ENCODE measurements at regions not wholly inside any gene's neighbourhood (a gene's known extent, or its start where the extent isn't known, plus 50 kb on each side); places are given as distances from the start of the nearest gene placed in this dataset.
A peak's percentile ranks its signal among the peaks of the same experiment; 100 is the strongest.

GRCh38 chr1:108045460-108045859 is 80.5 kb upstream of the VAV3 start:
- H3K36me3 ChIP-seq (ENCODE audit: control insufficient read depth, insufficient read depth, low read length): no peaks in the 10 kb centered on the region
- no peak overlapping the region for H4K5ac ChIP-seq (ENCODE audit: low read length)
- no peak overlapping the region for H3K9ac ChIP-seq (ENCODE audit: low read length)
- DNase-seq: no peak
- H3K4me2 ChIP-seq (ENCODE audit: low read length): no peak overlapping the region
- no peak overlapping the region for H4K8ac ChIP-seq (ENCODE audit: low read depth, low read length)
- no peak overlapping the region for H3K4me3 ChIP-seq (ENCODE audit: low read length)
- H2AK5ac ChIP-seq (ENCODE audit: low read length): no peak overlapping the region
- no peak overlapping the region for H3K56ac ChIP-seq (ENCODE audit: low read length)
- H3K27me3 ChIP-seq (ENCODE audit: insufficient read depth, low read length, poor library complexity): no peaks in the 10 kb centered on the region
- peaks cover 14% of the 10 kb centered on the region for H3K4me1 ChIP-seq (ENCODE audit: control insufficient read depth, low read depth, low read length)
- H2BK15ac ChIP-seq (replicated peaks; ENCODE audit: low read depth): no peak overlapping the region
- H3K23ac ChIP-seq (ENCODE audit: low read length): no peak overlapping the region
- no peak overlapping the region for H3K18ac ChIP-seq (ENCODE audit: low read length)
- H3K79me1 ChIP-seq (ENCODE audit: low read length): no peaks in the 10 kb centered on the region
- no peak overlapping the region for H3K27ac ChIP-seq (ENCODE audit: low read depth, low read length)
- H3K4ac ChIP-seq (ENCODE audit: low read depth, low read length): no peak overlapping the region
- WGBS (ENCODE audit: extremely low coverage, insufficient coverage, low lambda C conversion rate): no CpG with 5 or more reads among the region's 7 CpGs
- H2BK5ac ChIP-seq (ENCODE audit: low read length): no peak overlapping the region
- no peak overlapping the region for H2BK120ac ChIP-seq (ENCODE audit: low read depth, low read length)
- no peaks in the 10 kb centered on the region for H3K79me2 ChIP-seq (ENCODE audit: control insufficient read depth, insufficient read depth, low read length)

- Histone ChIP-seq H3K27ac (ENCODE audit: low read depth, low read length) (no peak overlapping the region), H3K4me1 (ENCODE audit: control insufficient read depth, low read depth, low read length) (peaks cover 10% of the 10 kb centered on the region), H3K4me3 (ENCODE audit: low read length) (no peak overlapping the region), H3K36me3 (ENCODE audit: control insufficient read depth, insufficient read depth, low read length) (no peaks in the 10 kb centered on the region), H2BK120ac (ENCODE audit: low read depth, low read length) (no peak overlapping the region), H2BK15ac (replicated peaks; ENCODE audit: low read depth) (no peak overlapping the region), H3K79me2 (ENCODE audit: control insufficient read depth, insufficient read depth, low read length) (no peaks in the 10 kb centered on the region), H4K5ac (ENCODE audit: low read length) (no peak overlapping the region), H3K27me3 (ENCODE audit: insufficient read depth, low read length, poor library complexity) (no peaks in the 10 kb centered on the region), H3K4me2 (ENCODE audit: low read length) (no peak overlapping the region), H3K23ac (ENCODE audit: low read length) (no peak overlapping the region), H2AK5ac (ENCODE audit: low read length) (no peak overlapping the region), H3K56ac (ENCODE audit: low read length) (no peak overlapping the region), H3K79me1 (ENCODE audit: low read length) (no peaks in the 10 kb centered on the region), H4K8ac (ENCODE audit: low read depth, low read length) (no peak overlapping the region), H3K9ac (ENCODE audit: low read length) (no peak overlapping the region), H2BK5ac (ENCODE audit: low read length) (no peak overlapping the region), H3K18ac (ENCODE audit: low read length) (no peak overlapping the region), H3K4ac (ENCODE audit: low read depth, low read length) (no peak overlapping the region)
- no CpG with 5 or more reads among the region's 2 CpGs for WGBS (ENCODE audit: extremely low coverage, insufficient coverage, low lambda C conversion rate)
- no peak for DNase-seq
Observed at GRCh38 chr1:108044318-108044717, 79.3 kb upstream of the VAV3 start.

GRCh38 chr1:108043707-108044106 is 78.7 kb upstream of the VAV3 start:
- Histone ChIP-seq H3K23ac (ENCODE audit: low read length) (no peak overlapping the region), H2BK5ac (ENCODE audit: low read length) (no peak overlapping the region), H3K79me1 (ENCODE audit: low read length) (no peaks in the 10 kb centered on the region), H3K27ac (ENCODE audit: low read depth, low read length) (no peak overlapping the region), H4K5ac (ENCODE audit: low read length) (no peak overlapping the region), H3K18ac (ENCODE audit: low read length) (no peak overlapping the region), H3K4me1 (ENCODE audit: control insufficient read depth, low read depth, low read length) (peaks cover 10% of the 10 kb centered on the region), H3K4me3 (ENCODE audit: low read length) (no peak overlapping the region), H2AK5ac (ENCODE audit: low read length) (no peak overlapping the region), H3K27me3 (ENCODE audit: insufficient read depth, low read length, poor library complexity) (no peaks in the 10 kb centered on the region), H2BK15ac (replicated peaks; ENCODE audit: low read depth) (no peak overlapping the region), H3K79me2 (ENCODE audit: control insufficient read depth, insufficient read depth, low read length) (no peaks in the 10 kb centered on the region), H3K56ac (ENCODE audit: low read length) (no peak overlapping the region), H4K8ac (ENCODE audit: low read depth, low read length) (no peak overlapping the region), H3K4me2 (ENCODE audit: low read length) (no peak overlapping the region), H2BK120ac (ENCODE audit: low read depth, low read length) (no peak overlapping the region), H3K4ac (ENCODE audit: low read depth, low read length) (no peak overlapping the region), H3K36me3 (ENCODE audit: control insufficient read depth, insufficient read depth, low read length) (no peaks in the 10 kb centered on the region), H3K9ac (ENCODE audit: low read length) (no peak overlapping the region)
- no peak for DNase-seq
- WGBS (ENCODE audit: extremely low coverage, insufficient coverage, low lambda C conversion rate): no CpG with 5 or more reads among the region's 8 CpGs

DNA sequence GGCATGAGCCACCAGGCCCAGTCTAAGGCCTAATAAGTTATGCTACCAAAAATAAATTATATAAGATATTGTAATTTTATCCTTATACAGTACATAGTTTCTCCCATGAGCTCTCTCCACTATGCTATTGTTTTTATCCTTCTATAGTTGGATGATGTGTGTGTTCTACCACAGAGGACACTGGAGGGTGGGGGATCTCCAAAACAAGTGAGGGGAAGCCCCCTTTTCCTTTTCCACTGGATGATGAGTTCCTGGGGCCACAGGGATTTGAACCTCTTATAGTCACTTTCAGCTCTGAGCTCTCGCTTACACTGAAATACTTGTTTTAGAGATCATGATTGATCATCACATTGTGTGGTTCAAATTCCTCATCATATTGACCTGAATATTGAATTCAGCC is 77.6 kb upstream of the VAV3 start:
- H3K27me3 ChIP-seq (ENCODE audit: insufficient read depth, low read length, poor library complexity): no peaks in the 10 kb centered on the region
- H3K4me1 ChIP-seq (ENCODE audit: control insufficient read depth, low read depth, low read length): peaks cover 10% of the 10 kb centered on the region
- H3K27ac ChIP-seq (ENCODE audit: low read depth, low read length): no peak overlapping the region
- H3K4me3 ChIP-seq (ENCODE audit: low read length): no peak overlapping the region
- no peak overlapping the region for H2BK120ac ChIP-seq (ENCODE audit: low read depth, low read length)
- H3K4ac ChIP-seq (ENCODE audit: low read depth, low read length): no peak overlapping the region
- no peak overlapping the region for H2BK5ac ChIP-seq (ENCODE audit: low read length)
- no peak overlapping the region for H3K4me2 ChIP-seq (ENCODE audit: low read length)
- DNase-seq: no peak
- H3K79me1 ChIP-seq (ENCODE audit: low read length): no peaks in the 10 kb centered on the region
- no peak overlapping the region for H4K5ac ChIP-seq (ENCODE audit: low read length)
- H3K9ac ChIP-seq (ENCODE audit: low read length): no peak overlapping the region
- H2BK15ac ChIP-seq (replicated peaks; ENCODE audit: low read depth): no peak overlapping the region
- no CpG with 5 or more reads among the region's 1 CpG for WGBS (ENCODE audit: extremely low coverage, insufficient coverage, low lambda C conversion rate)
- H3K56ac ChIP-seq (ENCODE audit: low read length): no peak overlapping the region
- no peak overlapping the region for H3K18ac ChIP-seq (ENCODE audit: low read length)
- H3K79me2 ChIP-seq (ENCODE audit: control insufficient read depth, insufficient read depth, low read length): no peaks in the 10 kb centered on the region
- no peak overlapping the region for H2AK5ac ChIP-seq (ENCODE audit: low read length)
- H3K36me3 ChIP-seq (ENCODE audit: control insufficient read depth, insufficient read depth, low read length): no peaks in the 10 kb centered on the region
- H4K8ac ChIP-seq (ENCODE audit: low read depth, low read length): no peak overlapping the region
- no peak overlapping the region for H3K23ac ChIP-seq (ENCODE audit: low read length)

DNA sequence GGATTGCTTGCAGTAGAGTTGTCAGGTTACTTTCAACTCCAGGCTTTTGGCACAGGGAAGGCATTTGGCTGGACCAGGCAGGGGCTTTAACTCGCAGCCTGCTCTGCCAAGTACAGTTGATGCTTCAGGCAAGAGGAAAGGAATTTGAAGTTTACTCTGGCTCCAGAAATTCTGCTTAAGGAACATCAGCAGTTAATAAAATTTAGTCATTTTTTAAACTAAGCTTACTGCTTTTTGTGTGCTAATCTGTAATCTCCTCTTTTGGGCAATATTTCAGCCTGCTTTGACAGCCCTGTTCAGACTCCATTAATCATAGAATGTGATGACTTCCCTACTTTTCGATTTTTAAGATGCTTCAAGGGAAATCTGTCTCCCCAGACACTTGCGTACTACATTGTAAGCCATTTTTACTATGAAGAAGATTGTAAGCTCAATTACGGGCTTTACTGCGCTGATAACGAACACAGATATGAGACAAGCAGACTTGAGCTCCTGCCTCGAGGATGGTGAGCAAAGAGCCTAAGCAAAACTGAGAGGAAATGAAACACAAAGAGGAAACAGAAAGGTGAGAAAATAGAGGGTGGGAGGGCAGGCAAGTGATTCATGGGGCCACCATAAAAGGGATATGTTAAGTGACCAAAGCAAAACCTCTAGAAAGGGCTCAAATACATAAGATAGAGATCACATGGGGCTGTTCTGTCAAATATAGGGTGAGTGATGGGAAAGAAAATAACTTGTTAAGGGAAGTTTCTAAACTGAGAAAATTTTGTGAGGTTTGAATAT is 76.6 kb upstream of the VAV3 start:
- Histone ChIP-seq H2BK120ac (ENCODE audit: low read depth, low read length) (no peak overlapping the region), H3K27ac (ENCODE audit: low read depth, low read length) (no peak overlapping the region), H3K36me3 (ENCODE audit: control insufficient read depth, insufficient read depth, low read length) (no peaks in the 10 kb centered on the region), H3K56ac (ENCODE audit: low read length) (no peak overlapping the region), H3K18ac (ENCODE audit: low read length) (peak overlapping the region; percentile 83), H3K4me3 (ENCODE audit: low read length) (no peak overlapping the region), H4K5ac (ENCODE audit: low read length) (no peak overlapping the region), H3K23ac (ENCODE audit: low read length) (no peak overlapping the region), H3K79me1 (ENCODE audit: low read length) (no peaks in the 10 kb centered on the region), H2BK5ac (ENCODE audit: low read length) (no peak overlapping the region), H3K4me1 (ENCODE audit: control insufficient read depth, low read depth, low read length) (peaks cover 10% of the 10 kb centered on the region), H3K4ac (ENCODE audit: low read depth, low read length) (peak overlapping the region; percentile 62), H2BK15ac (replicated peaks; ENCODE audit: low read depth) (peak overlapping the region; percentile 39), H3K9ac (ENCODE audit: low read length) (no peak overlapping the region), H3K27me3 (ENCODE audit: insufficient read depth, low read length, poor library complexity) (no peaks in the 10 kb centered on the region), H3K4me2 (ENCODE audit: low read length) (no peak overlapping the region), H2AK5ac (ENCODE audit: low read length) (no peak overlapping the region), H4K8ac (ENCODE audit: low read depth, low read length) (no peak overlapping the region), H3K79me2 (ENCODE audit: control insufficient read depth, insufficient read depth, low read length) (no peaks in the 10 kb centered on the region)
- no peak for DNase-seq
- WGBS (ENCODE audit: extremely low coverage, insufficient coverage, low lambda C conversion rate): no CpG with 5 or more reads among the region's 7 CpGs

All from mesendoderm (in vitro differentiated cells).